BE2C (cell line): ENCODE measurements at regions not wholly inside any gene's neighbourhood (a gene's known extent, or its start where the extent isn't known, plus 50 kb on each side); places are given as distances from the start of the nearest gene placed in this dataset.

Source experiments
- DNase-seq: peaks from one replicate; pipeline ENCODE4 v3.0.0-alpha.2; 2020
- H3K27me3 ChIP-seq: fragments of 250-450 bp; sonication (Bioruptor Pico); 2 replicates; pipeline ENCODE4 v1.5.1; 2020; ENCODE audit warnings: mild to moderate bottlenecking
- H3K36me3 ChIP-seq: fragments of 250-450 bp; sonication (Bioruptor Pico); 2 replicates; pipeline ENCODE4 v1.5.1; 2020; ENCODE audit warnings: mild to moderate bottlenecking
- H3K4me1 ChIP-seq: fragments of 250-450 bp; sonication (Bioruptor Pico); 2 replicates; pipeline ENCODE4 v1.5.1; 2020
- H3K4me3 ChIP-seq: 2 replicates; pipeline ENCODE4 v1.5.1; 2011; ENCODE audit warnings: low read depth, low read length
- H3K9me3 ChIP-seq: fragments of 250-450 bp; sonication (Bioruptor Pico); 2 replicates; pipeline ENCODE4 v1.5.1; 2020
- TF ChIP-seq, protein P1 (sequence below): IDR thresholded peaks from 2 replicates; pipeline ENCODE4 v1.5.1; 2012; ENCODE audit warnings: mild to moderate bottlenecking, low read depth, low read length

DNA sequence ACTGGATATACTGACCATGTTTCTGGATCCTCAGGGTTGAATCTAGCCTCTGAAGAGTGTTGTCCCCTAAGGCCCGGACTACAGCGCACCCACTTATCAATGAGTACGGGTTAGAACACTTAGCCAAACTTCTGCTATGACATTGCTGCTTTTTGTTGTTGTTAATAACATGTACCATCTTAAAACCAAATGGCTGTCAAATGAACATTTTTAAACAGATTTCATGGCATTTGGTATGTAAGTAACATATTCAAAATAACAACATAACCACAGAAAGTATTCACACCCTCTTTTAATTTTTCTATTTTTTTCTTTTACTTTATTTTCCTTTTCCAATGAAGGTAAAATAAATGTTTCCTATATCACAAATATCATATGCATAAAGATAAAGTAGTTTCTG lies 1292.5 kb upstream of the TENM4 start:
- no peaks in the 10 kb centered on the region for H3K36me3 ChIP-seq
- no peaks in the 10 kb centered on the region for H3K9me3 ChIP-seq
- no peak for DNase-seq
- H3K4me3 ChIP-seq: no peak overlapping the region
- no peaks in the 10 kb centered on the region for H3K4me1 ChIP-seq
- TF ChIP-seq, protein P1, sequence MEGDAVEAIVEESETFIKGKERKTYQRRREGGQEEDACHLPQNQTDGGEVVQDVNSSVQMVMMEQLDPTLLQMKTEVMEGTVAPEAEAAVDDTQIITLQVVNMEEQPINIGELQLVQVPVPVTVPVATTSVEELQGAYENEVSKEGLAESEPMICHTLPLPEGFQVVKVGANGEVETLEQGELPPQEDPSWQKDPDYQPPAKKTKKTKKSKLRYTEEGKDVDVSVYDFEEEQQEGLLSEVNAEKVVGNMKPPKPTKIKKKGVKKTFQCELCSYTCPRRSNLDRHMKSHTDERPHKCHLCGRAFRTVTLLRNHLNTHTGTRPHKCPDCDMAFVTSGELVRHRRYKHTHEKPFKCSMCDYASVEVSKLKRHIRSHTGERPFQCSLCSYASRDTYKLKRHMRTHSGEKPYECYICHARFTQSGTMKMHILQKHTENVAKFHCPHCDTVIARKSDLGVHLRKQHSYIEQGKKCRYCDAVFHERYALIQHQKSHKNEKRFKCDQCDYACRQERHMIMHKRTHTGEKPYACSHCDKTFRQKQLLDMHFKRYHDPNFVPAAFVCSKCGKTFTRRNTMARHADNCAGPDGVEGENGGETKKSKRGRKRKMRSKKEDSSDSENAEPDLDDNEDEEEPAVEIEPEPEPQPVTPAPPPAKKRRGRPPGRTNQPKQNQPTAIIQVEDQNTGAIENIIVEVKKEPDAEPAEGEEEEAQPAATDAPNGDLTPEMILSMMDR: no peak
- H3K27me3 ChIP-seq: no peaks in the 10 kb centered on the region

DNA sequence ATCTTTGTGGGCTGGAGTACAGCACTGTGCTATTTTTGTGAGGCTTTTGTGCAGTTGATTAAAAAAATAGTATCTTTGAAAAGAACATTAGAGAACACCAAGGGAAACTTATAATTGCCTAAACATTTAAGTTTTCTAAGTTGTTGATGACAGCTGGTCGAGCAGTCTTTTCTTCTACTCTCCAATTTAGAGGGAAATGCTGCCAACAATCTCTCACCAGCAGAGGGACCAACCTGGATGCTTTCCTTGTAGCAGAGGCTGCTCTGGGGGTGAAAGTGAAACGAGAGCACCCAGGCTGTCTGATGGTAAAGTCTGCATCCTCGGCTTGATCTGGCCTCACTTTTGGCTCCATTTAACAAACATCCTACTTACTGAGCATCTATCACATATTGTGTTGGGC lies 1286.5 kb upstream of the TENM4 start:
- TF ChIP-seq, protein P1: no peak
- Histone ChIP-seq H3K36me3 (no peaks in the 10 kb centered on the region), H3K4me1 (no peaks in the 10 kb centered on the region), H3K4me3 (no peak overlapping the region), H3K27me3 (no peaks in the 10 kb centered on the region), H3K9me3 (no peaks in the 10 kb centered on the region)
- no peak for DNase-seq

DNA sequence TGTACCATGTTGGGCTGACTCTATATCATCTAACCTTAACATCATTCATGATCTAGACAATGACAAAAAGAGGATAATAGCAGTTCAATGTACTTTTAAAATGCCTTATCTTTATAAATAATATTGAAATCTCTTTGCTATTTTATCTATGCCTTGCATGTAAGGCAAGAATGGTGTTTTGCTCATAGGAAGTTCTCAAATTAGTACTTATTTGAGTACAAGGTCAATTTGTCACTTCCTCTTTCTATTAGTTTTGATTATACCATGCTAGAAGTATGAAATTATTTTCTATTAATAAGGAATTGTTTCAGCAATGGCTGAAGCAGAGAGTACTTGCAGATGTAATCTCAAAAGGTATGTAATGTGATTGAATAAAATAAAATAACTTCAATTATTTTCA lies 1285.4 kb upstream of the TENM4 start:
- Histone ChIP-seq H3K27me3 (no peaks in the 10 kb centered on the region), H3K36me3 (no peaks in the 10 kb centered on the region), H3K4me1 (no peaks in the 10 kb centered on the region), H3K4me3 (no peak overlapping the region), H3K9me3 (no peaks in the 10 kb centered on the region)
- TF ChIP-seq, protein P1: no peak
- DNase-seq: no peak

DNA sequence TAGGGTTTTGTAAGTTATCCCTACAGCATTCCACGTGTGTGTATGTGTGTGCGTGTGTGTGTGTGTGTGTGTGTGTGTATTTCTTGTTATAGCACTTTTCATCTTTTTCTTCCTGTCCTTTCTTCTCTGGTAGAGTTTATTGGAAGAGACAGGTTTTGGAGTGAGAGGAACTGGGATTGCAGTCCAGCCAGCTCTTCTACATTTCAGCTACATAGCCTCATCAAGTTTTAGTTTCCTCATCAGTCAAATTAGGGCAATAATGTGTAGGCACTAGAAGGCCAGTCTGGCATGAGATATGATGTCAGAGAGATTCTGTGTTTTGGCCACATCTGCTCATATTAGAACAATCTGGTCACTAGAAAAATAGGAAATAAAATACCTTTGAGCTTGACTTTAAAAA lies 1283.5 kb upstream of the TENM4 start:
- TF ChIP-seq, protein P1: no peak
- Histone ChIP-seq H3K4me3 (no peak overlapping the region), H3K9me3 (no peaks in the 10 kb centered on the region), H3K27me3 (no peaks in the 10 kb centered on the region), H3K4me1 (no peaks in the 10 kb centered on the region), H3K36me3 (no peaks in the 10 kb centered on the region)
- DNase-seq: no peak

DNA sequence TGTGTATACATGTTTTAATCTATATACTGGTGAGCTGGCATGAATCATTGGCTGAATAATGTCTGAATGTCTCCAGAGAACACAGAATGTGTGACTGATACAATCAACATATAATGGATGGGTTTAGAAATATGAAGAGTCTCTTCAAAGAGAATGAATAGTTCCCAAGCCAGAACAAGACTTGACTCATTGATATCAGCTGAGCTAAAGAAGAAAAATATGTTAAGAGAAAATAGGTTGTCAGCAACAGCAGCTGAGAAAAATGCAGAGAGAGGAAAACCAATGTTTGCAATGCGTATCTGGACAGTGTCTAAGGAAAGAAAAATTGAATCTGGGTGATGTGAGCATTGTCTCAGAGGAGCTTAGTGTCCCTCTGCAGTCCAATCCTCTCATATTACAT lies 1281.8 kb upstream of the TENM4 start:
- H3K4me1 ChIP-seq: no peaks in the 10 kb centered on the region
- H3K36me3 ChIP-seq: no peaks in the 10 kb centered on the region
- H3K4me3 ChIP-seq: no peak overlapping the region
- H3K9me3 ChIP-seq: no peaks in the 10 kb centered on the region
- no peak for DNase-seq
- H3K27me3 ChIP-seq: no peaks in the 10 kb centered on the region
- TF ChIP-seq, protein P1: no peak

DNA sequence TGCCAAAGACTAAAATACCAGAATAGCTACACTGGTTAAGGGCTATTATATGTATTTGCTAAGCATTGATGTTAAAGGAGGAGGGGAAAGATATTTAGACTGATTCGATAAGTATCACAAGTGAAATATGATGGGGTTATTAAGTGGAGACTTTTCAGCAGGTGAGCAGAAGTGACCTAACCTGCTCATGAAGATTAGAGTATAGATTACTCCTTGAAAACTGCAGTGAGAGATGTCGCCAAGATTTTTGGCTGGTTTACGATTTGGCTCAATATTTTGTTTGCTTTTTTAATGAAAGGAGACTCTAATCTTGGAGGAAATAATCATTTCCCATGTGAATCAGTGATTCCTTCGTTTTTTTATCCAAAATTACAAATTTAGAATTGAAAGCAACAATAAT lies 1279.5 kb upstream of the TENM4 start:
- Histone ChIP-seq H3K4me3 (no peak overlapping the region), H3K9me3 (no peaks in the 10 kb centered on the region), H3K27me3 (no peaks in the 10 kb centered on the region), H3K4me1 (no peaks in the 10 kb centered on the region), H3K36me3 (no peaks in the 10 kb centered on the region)
- TF ChIP-seq, protein P1: no peak
- no peak for DNase-seq
